Neural progenitor cell (in vitro differentiated cells): ENCODE measurements at regions not wholly inside any gene's neighbourhood (a gene's known extent, or its start where the extent isn't known, plus 50 kb on each side); places are given as distances from the start of the nearest gene placed in this dataset.

Source experiments
- DNase-seq: peaks from one replicate; pipeline ENCODE4 v3.0.0-alpha.2; 2016; ENCODE audit warnings: low spot score
- H2AFZ ChIP-seq: fragments of 200-600 bp; sonication (generic); replicated peaks from 2 replicates; pipeline ENCODE4 v1.6.1; 2016; ENCODE audit warnings: antibody characterized with exemption
- H3F3A ChIP-seq: fragments of 200-600 bp; sonication (generic); 2 replicates; pipeline ENCODE4 v1.6.1; 2016; ENCODE audit warnings: antibody characterized with exemption, low read depth
- H3K27ac ChIP-seq: fragments of 200-600 bp; sonication (generic); 2 replicates; pipeline ENCODE4 v1.5.1; 2016; ENCODE audit warnings: mild to moderate bottlenecking
- H3K27me3 ChIP-seq: fragments of 200-600 bp; sonication (generic); 2 replicates; pipeline ENCODE4 v1.6.1; 2016; ENCODE audit warnings: mild to moderate bottlenecking, moderate library complexity
- H3K36me3 ChIP-seq: fragments of 200-600 bp; sonication (generic); 2 replicates; pipeline ENCODE4 v1.5.1; 2016
- H3K4me1 ChIP-seq: fragments of 200-600 bp; sonication (generic); 2 replicates; pipeline ENCODE4 v1.6.1; 2016; ENCODE audit warnings: mixed run types
- H3K4me2 ChIP-seq: fragments of 200-600 bp; sonication (generic); 2 replicates; pipeline ENCODE4 v1.6.1; 2016
- H3K4me3 ChIP-seq: fragments of 200-600 bp; sonication (generic); 2 replicates; pipeline ENCODE4 v1.5.1; 2016
- H3K79me2 ChIP-seq: fragments of 200-600 bp; sonication (generic); 2 replicates; pipeline ENCODE4 v1.6.1; 2016; ENCODE audit warnings: low read depth
- H3K9ac ChIP-seq: fragments of 200-600 bp; sonication (generic); 2 replicates; pipeline ENCODE4 v1.6.1; 2016
- H3K9me3 ChIP-seq: fragments of 200-600 bp; sonication (generic); 2 replicates; pipeline ENCODE4 v1.5.1; 2016; ENCODE audit warnings: low read depth
- H4K20me1 ChIP-seq: fragments of 200-600 bp; sonication (generic); 2 replicates; pipeline ENCODE4 v1.6.1; 2016; ENCODE audit warnings: low read depth
- H3K27ac Mint-ChIP-seq: 3 replicates; pipeline ENCODE4 v1.8.0; 2021; ENCODE audit warnings: mixed read lengths
- H3K27me3 Mint-ChIP-seq: 2 replicates; pipeline ENCODE4 v1.8.0; 2022; ENCODE audit warnings: low read depth, mild to moderate bottlenecking, inconsistent platforms, moderate library complexity, mixed read lengths; ENCODE audit not compliant: insufficient read depth
- H3K36me3 Mint-ChIP-seq: 3 replicates; pipeline ENCODE4 v1.8.0; 2021; ENCODE audit warnings: mixed read lengths
- H3K4me1 Mint-ChIP-seq: 3 replicates; pipeline ENCODE4 v1.8.0; 2021; ENCODE audit warnings: mixed read lengths
- H3K4me3 Mint-ChIP-seq: 3 replicates; pipeline ENCODE4 v1.8.0; 2021; ENCODE audit warnings: mild to moderate bottlenecking, moderate library complexity, mixed read lengths
- H3K9me3 Mint-ChIP-seq: 3 replicates; pipeline ENCODE4 v1.8.0; 2020; ENCODE audit warnings: mixed read lengths
- CTCF ChIP-seq: fragments of 200-600 bp; sonication (generic); IDR thresholded peaks from 2 replicates; pipeline ENCODE4 v1.5.1; 2017; ENCODE audit warnings: antibody characterized with exemption, mild to moderate bottlenecking
- EZH2 ChIP-seq: fragments of 200-600 bp; sonication (generic); IDR thresholded peaks from 2 replicates; pipeline ENCODE4 v1.6.1; 2017; ENCODE audit warnings: antibody characterized with exemption, mild to moderate bottlenecking, moderate library complexity
- EZH2phosphoT487 ChIP-seq: fragments of 200-600 bp; sonication (generic); IDR thresholded peaks from 2 replicates; pipeline ENCODE4 v1.6.1; 2017; ENCODE audit warnings: antibody characterized with exemption

GRCh38 chr5:156147944-156148285 is 179.0 kb upstream of the SGCD start:
- DNase-seq = no peak
- Histone ChIP-seq H3K4me3 (no peak overlapping the region), H3K9ac (no peak overlapping the region), H3K4me2 (no peak overlapping the region), H3K36me3 (no peaks in the 10 kb centered on the region), H3F3A (no peaks in the 10 kb centered on the region), H3K9me3 (no peaks in the 10 kb centered on the region), H3K4me1 (peaks cover 8% of the 10 kb centered on the region), H3K79me2 (no peaks in the 10 kb centered on the region), H3K27ac (no peak overlapping the region), H3K27me3 (no peaks in the 10 kb centered on the region), H2AFZ (no peak overlapping the region), H4K20me1 (no peaks in the 10 kb centered on the region)
- Mint-ChIP-seq H3K4me1 (peaks cover 10% of the 10 kb centered on the region), H3K4me3 (no peak overlapping the region), H3K9me3 (no peaks in the 10 kb centered on the region), H3K27me3 (peaks cover 7% of the 10 kb centered on the region), H3K36me3 (no peaks in the 10 kb centered on the region), H3K27ac (no peak overlapping the region)
- no peak for TF ChIP-seq EZH2phosphoT487
- TF ChIP-seq EZH2 = no peak
- TF ChIP-seq CTCF = no peak

GRCh38 chr5:156148301-156148700 is 178.7 kb upstream of the SGCD start:
- Histone ChIP-seq H3K9me3 (no peaks in the 10 kb centered on the region), H3F3A (no peaks in the 10 kb centered on the region), H3K79me2 (no peaks in the 10 kb centered on the region), H3K27me3 (no peaks in the 10 kb centered on the region), H3K36me3 (no peaks in the 10 kb centered on the region), H3K4me2 (no peak overlapping the region), H3K4me3 (no peak overlapping the region), H3K9ac (no peak overlapping the region), H3K27ac (no peak overlapping the region), H4K20me1 (no peaks in the 10 kb centered on the region), H2AFZ (no peak overlapping the region), H3K4me1 (peaks cover 8% of the 10 kb centered on the region)
- no peak for DNase-seq
- no peaks in the 10 kb centered on the region for H3K36me3 Mint-ChIP-seq
- no peak for TF ChIP-seq EZH2phosphoT487
- no peak for TF ChIP-seq EZH2
- peaks cover 10% of the 10 kb centered on the region for H3K4me1 Mint-ChIP-seq
- H3K4me3 Mint-ChIP-seq = no peak overlapping the region
- no peaks in the 10 kb centered on the region for H3K9me3 Mint-ChIP-seq
- peaks cover 7% of the 10 kb centered on the region for H3K27me3 Mint-ChIP-seq
- no peak overlapping the region for H3K27ac Mint-ChIP-seq

- Histone ChIP-seq H3K79me2 (no peaks in the 10 kb centered on the region), H3K36me3 (no peaks in the 10 kb centered on the region), H3K9ac (no peak overlapping the region), H4K20me1 (no peaks in the 10 kb centered on the region), H3K27ac (no peak overlapping the region), H2AFZ (no peak overlapping the region), H3F3A (no peaks in the 10 kb centered on the region), H3K9me3 (no peaks in the 10 kb centered on the region), H3K27me3 (no peaks in the 10 kb centered on the region), H3K4me3 (no peak overlapping the region), H3K4me1 (peaks cover 8% of the 10 kb centered on the region), H3K4me2 (no peak overlapping the region)
- Mint-ChIP-seq H3K4me3 (no peak overlapping the region), H3K27ac (no peak overlapping the region), H3K9me3 (no peaks in the 10 kb centered on the region), H3K36me3 (no peaks in the 10 kb centered on the region), H3K27me3 (peaks cover 7% of the 10 kb centered on the region), H3K4me1 (peaks cover 10% of the 10 kb centered on the region)
- TF ChIP-seq EZH2 (no peak), CTCF (no peak), EZH2phosphoT487 (no peak)
- DNase-seq = no peak
Observed at GRCh38 chr5:156149213-156149612, 177.8 kb upstream of the SGCD start.

- Histone ChIP-seq H2AFZ (no peak overlapping the region), H3K9ac (no peak overlapping the region), H3K36me3 (no peaks in the 10 kb centered on the region), H3K4me2 (no peak overlapping the region), H3F3A (no peaks in the 10 kb centered on the region), H3K27ac (no peak overlapping the region), H3K4me3 (no peak overlapping the region), H3K9me3 (no peaks in the 10 kb centered on the region), H3K4me1 (peaks cover 8% of the 10 kb centered on the region), H3K27me3 (no peaks in the 10 kb centered on the region), H4K20me1 (no peaks in the 10 kb centered on the region), H3K79me2 (no peaks in the 10 kb centered on the region)
- TF ChIP-seq EZH2 (no peak), EZH2phosphoT487 (no peak), CTCF (no peak)
- Mint-ChIP-seq H3K4me1 (peaks cover 10% of the 10 kb centered on the region), H3K27ac (no peak overlapping the region), H3K9me3 (no peaks in the 10 kb centered on the region), H3K36me3 (no peaks in the 10 kb centered on the region), H3K4me3 (no peak overlapping the region), H3K27me3 (peaks cover 7% of the 10 kb centered on the region)
- DNase-seq = no peak
Observed at GRCh38 chr5:156153602-156154001, 173.4 kb upstream of the SGCD start.
